ENCODE measurements at regions not wholly inside any gene's neighbourhood (a gene's known extent, or its start where the extent isn't known, plus 50 kb on each side); places are given as distances from the start of the nearest gene placed in this dataset.
A peak's percentile ranks its signal among the peaks of the same experiment; 100 is the strongest.

DNA sequence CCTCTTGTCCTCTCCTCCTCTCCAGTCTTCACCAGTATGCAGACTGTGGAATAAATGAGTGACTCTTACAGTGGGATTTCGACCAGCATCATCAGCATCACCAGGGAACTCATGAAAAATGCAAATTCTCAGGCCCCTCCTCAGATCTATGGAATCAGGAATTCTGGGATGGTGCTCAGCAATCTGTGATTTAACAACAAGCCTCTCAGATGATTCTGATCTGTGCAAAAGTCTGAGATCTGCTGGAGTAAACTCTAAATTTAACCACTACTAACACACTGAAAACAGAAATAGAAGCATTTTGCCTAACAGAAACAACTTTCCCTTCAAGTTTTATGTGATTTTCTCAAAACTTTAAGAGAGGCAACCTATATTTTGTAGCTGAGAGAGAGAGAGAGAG, 124.8 kb upstream of the FAM3C start:
- intact Hi-C loops (cut with DNase I): no loop called here
- WGBS, 2 donors: 81 to 96% methylated on average over 1 of the region's 1 CpG
- H3K4me3 ChIP-seq (ENCODE audit: low read length in 2 of 2): no peak overlapping the region
- H3K36me3 ChIP-seq (ENCODE audit: control insufficient read depth in 1 of 2, insufficient read depth in 2 of 2, low read length in 1 of 2): no peaks in the 10 kb centered on the region
- no peaks in the 10 kb centered on the region for H3K9me3 ChIP-seq (ENCODE audit: control insufficient read depth, low read length)
- no peaks in the 10 kb centered on the region for H3K4me1 ChIP-seq (ENCODE audit: control insufficient read depth in 1 of 2, insufficient read depth in 2 of 2, low read length in 2 of 2)
- DNase-seq (no peak), ATAC-seq (ENCODE audit: low FRiP score) (no peak)
- H3K27me3 ChIP-seq (ENCODE audit: control insufficient read depth in 1 of 2, insufficient read depth in 2 of 2, low read length in 1 of 2): no peaks in the 10 kb centered on the region
- H3K27ac ChIP-seq (ENCODE audit: low read depth in 1 of 2, low read length in 2 of 2): no peak overlapping the region

DNA sequence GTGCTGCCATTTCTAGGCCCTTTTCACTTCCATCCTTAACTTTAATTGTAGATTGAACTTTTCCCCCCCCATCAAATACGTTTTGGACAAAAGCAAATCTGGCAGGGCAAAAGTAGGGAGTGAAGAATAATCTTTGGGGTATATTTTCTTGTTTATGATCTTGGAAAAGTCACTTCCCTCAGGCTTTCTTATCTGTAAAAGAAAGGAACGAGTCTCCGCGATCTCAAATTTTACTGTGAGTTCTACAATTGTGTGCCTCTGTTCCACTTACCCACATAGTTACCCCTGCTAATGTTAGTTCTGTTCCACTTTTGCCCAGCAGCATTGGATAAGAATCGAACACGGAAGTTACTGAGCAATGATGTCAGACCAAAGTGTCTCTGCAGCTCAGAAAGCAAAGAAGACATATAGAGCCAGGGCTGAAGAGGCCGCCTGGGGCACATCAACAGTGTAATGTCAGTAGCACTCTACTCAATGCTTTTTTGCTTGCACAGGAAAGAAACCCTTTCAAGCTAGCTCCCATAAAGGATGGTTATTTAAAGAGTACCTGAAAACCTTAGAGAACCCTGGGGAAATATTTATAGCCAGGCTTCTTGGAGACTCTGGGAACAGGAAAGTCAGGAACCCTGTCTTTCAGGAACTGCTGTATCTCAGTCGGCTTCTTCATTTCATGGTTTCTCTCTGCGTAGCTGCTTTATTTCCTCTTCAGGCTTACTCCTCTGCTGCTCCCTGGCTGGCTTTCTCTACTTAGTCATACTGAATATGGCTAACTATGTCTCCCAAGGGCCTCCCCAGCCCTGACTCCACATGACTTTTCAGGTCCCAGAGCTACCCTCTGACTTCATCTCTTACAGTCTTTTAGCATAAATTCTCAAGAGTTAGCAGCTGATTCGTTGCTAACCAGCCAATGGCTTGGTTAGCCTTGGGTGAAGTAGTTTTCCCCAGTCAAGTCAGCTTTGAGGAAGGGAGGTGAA, 123.7 kb upstream of the FAM3C start:
- 88 to 89% methylated on average over 10 of the region's 10 CpGs for WGBS, 2 donors
- Histone ChIP-seq H3K36me3 (ENCODE audit: control insufficient read depth in 1 of 2, insufficient read depth in 2 of 2, low read length in 1 of 2) (no peaks in the 10 kb centered on the region), H3K4me1 (ENCODE audit: control insufficient read depth in 1 of 2, insufficient read depth in 2 of 2, low read length in 2 of 2) (no peaks in the 10 kb centered on the region), H3K27ac (ENCODE audit: low read depth in 1 of 2, low read length in 2 of 2) (no peak overlapping the region), H3K27me3 (ENCODE audit: control insufficient read depth in 1 of 2, insufficient read depth in 2 of 2, low read length in 1 of 2) (no peaks in the 10 kb centered on the region), H3K4me3 (ENCODE audit: low read length in 2 of 2) (no peak overlapping the region), H3K9me3 (ENCODE audit: control insufficient read depth, low read length) (no peaks in the 10 kb centered on the region)
- ATAC-seq (ENCODE audit: low FRiP score) (no peak), DNase-seq (peak in 1 of 2 donors; percentile 46)
- intact Hi-C loops (cut with DNase I): no loop called here

DNA sequence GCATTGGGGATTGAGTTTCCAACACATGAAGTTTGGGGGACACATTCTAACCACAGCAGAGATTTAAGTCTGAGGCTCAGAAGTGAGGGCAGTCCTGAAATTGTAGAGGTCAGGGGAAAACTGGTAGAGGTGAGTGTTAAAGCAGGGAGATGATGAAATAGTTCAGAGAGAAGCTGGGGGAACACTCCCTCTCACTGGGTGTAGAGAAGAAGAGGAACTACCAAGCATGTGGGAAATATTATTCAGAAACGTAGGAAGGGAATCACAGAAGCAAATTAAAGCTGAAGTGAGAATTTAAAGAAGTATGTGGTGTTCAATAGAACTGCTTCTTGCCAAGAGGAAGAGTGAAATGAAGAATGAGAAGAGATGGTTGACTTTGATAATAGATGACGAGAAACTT, 121.5 kb upstream of the FAM3C start:
- no peak overlapping the region for H3K27ac ChIP-seq (ENCODE audit: low read depth in 1 of 2, low read length in 2 of 2)
- no peaks in the 10 kb centered on the region for H3K4me1 ChIP-seq (ENCODE audit: control insufficient read depth in 1 of 2, insufficient read depth in 2 of 2, low read length in 2 of 2)
- DNase-seq: no peak
- no peak overlapping the region for H3K4me3 ChIP-seq (ENCODE audit: low read length in 2 of 2)
- WGBS, 2 donors: 74 to 86% methylated on average over 2 of the region's 2 CpGs
- no peaks in the 10 kb centered on the region for H3K27me3 ChIP-seq (ENCODE audit: control insufficient read depth in 1 of 2, insufficient read depth in 2 of 2, low read length in 1 of 2)
- H3K9me3 ChIP-seq (ENCODE audit: control insufficient read depth, low read length): no peaks in the 10 kb centered on the region
- intact Hi-C loops (cut with DNase I): no loop called here
- no peaks in the 10 kb centered on the region for H3K36me3 ChIP-seq (ENCODE audit: control insufficient read depth in 1 of 2, insufficient read depth in 2 of 2, low read length in 1 of 2)
- ATAC-seq (ENCODE audit: low FRiP score): no peak

DNA sequence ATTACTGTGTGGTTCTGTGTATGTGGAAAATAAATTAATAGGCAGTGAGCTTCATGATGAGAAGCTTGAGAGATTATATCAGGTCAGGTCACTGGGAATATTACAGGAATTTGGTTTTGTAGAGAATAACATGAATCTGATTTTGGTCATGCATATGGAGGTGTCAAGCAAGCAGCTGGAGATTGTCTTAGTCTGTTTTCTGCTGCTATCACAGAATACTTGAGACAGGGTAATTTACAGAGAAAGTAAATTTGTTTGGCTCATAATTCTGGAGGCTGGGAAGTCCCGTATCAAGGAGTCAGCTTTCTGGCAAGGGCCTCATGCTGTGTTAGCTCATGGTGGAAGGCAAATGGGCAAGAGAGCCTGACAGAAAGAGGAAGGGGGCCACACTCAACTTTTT, 120.7 kb upstream of the FAM3C start:
- 56 to 64% methylated on average over 1 of the region's 1 CpG for WGBS, 2 donors
- H3K27ac ChIP-seq (ENCODE audit: low read depth in 1 of 2, low read length in 2 of 2): no peak overlapping the region
- H3K27me3 ChIP-seq (ENCODE audit: control insufficient read depth in 1 of 2, insufficient read depth in 2 of 2, low read length in 1 of 2): no peaks in the 10 kb centered on the region
- no peaks in the 10 kb centered on the region for H3K4me1 ChIP-seq (ENCODE audit: control insufficient read depth in 1 of 2, insufficient read depth in 2 of 2, low read length in 2 of 2)
- no peaks in the 10 kb centered on the region for H3K9me3 ChIP-seq (ENCODE audit: control insufficient read depth, low read length)
- H3K36me3 ChIP-seq (ENCODE audit: control insufficient read depth in 1 of 2, insufficient read depth in 2 of 2, low read length in 1 of 2): no peaks in the 10 kb centered on the region
- DNase-seq (no peak), ATAC-seq (ENCODE audit: low FRiP score) (no peak)
- H3K4me3 ChIP-seq (ENCODE audit: low read length in 2 of 2): no peak overlapping the region
- intact Hi-C loops (cut with DNase I): no loop called here

DNA sequence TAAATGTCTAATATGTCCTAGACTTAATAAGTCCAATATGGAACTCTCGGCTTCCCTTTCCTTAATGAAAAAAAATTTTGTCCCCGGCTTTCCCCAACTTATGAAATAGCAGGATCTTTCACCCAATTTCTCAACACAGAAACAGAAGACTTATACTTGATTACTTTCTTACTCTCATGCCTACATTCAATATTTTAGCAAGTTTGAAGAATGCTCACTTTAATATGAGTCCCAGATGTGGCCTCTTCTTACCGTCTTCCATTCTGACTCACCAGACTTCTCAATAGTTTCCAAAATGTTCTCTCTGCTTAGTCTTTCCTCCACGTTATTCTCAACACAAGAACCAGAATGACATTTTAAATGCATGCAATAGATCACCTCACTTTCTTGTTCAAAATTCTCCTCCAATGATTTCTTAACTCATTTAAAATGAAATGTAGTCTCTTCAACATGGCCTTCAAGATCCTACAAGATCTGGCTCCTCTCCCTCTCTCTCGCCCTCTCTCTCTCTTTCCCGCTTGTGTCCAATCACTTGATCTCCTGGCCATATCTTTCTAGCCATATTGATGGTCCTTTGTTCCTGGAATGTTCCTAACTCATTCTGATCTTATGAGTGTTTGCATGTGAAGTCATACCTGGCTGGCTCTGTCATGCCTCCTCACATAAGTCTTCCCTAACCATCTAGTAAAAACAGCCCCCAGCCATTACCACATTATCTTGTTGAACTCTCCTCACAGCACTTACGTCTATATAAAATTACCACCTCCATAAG, 119.7 kb upstream of the FAM3C start:
- Histone ChIP-seq H3K27ac (ENCODE audit: low read depth in 1 of 2, low read length in 2 of 2) (no peak overlapping the region), H3K4me3 (ENCODE audit: low read length in 2 of 2) (no peak overlapping the region), H3K9me3 (ENCODE audit: control insufficient read depth, low read length) (peaks cover 4% of the 10 kb centered on the region), H3K36me3 (ENCODE audit: control insufficient read depth in 1 of 2, insufficient read depth in 2 of 2, low read length in 1 of 2) (no peaks in the 10 kb centered on the region), H3K27me3 (ENCODE audit: control insufficient read depth in 1 of 2, insufficient read depth in 2 of 2, low read length in 1 of 2) (no peaks in the 10 kb centered on the region), H3K4me1 (ENCODE audit: control insufficient read depth in 1 of 2, insufficient read depth in 2 of 2, low read length in 2 of 2) (no peaks in the 10 kb centered on the region)
- DNase-seq (no peak), ATAC-seq (ENCODE audit: low FRiP score) (no peak)
- intact Hi-C loops (cut with DNase I): no loop called here
- WGBS, 2 donors: 85 to 91% methylated on average over 7 of the region's 7 CpGs

DNA sequence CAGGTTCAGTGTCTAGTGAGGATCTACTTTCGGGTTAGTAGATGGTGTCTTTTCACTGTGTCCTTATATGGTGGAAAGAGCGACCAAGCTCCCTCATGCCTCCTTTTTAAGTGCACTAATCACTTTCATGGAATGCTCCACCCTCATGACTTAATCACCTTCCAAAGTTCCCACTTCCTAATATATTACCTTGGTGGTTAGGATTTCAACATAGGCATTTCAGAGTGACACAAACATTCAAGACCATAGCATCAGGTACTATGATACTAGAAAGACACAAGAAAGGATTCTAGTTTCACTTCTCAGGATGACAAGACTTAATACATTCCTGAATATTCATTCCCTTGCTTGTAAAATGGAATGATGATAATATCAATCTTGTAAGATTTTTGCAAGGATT, 119.1 kb upstream of the FAM3C start:
- DNase-seq (no peak), ATAC-seq (ENCODE audit: low FRiP score) (no peak)
- Histone ChIP-seq H3K27me3 (ENCODE audit: control insufficient read depth in 1 of 2, insufficient read depth in 2 of 2, low read length in 1 of 2) (no peaks in the 10 kb centered on the region), H3K36me3 (ENCODE audit: control insufficient read depth in 1 of 2, insufficient read depth in 2 of 2, low read length in 1 of 2) (no peaks in the 10 kb centered on the region), H3K27ac (ENCODE audit: low read depth in 1 of 2, low read length in 2 of 2) (no peak overlapping the region), H3K9me3 (ENCODE audit: control insufficient read depth, low read length) (peaks cover 5% of the 10 kb centered on the region), H3K4me1 (ENCODE audit: control insufficient read depth in 1 of 2, insufficient read depth in 2 of 2, low read length in 2 of 2) (no peaks in the 10 kb centered on the region), H3K4me3 (ENCODE audit: low read length in 2 of 2) (no peak overlapping the region)
- 92 to 96% methylated on average over 2 of the region's 2 CpGs for WGBS, 2 donors
- intact Hi-C loops (cut with DNase I): no loop called here

DNA sequence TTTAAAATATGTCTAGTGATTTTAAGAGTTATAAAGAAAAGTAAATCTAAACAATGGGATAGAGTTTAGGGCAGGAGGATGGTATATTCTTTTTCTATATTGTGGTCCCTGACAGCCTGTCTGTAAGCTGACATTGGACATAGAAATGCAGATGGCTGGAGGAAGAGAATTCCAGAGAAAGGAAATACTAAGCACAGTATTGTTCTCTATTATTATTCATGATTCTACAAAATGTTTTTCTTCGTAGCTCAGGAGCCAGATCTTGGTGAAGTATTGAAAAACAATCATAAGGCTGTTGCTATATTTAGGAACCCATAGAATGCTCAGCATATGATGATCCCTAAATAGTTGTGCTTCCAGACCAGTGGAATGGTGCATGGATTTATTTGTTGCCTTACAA, 117.0 kb upstream of the FAM3C start:
- DNase-seq (no peak), ATAC-seq (ENCODE audit: low FRiP score) (no peak)
- H3K27me3 ChIP-seq (ENCODE audit: control insufficient read depth in 1 of 2, insufficient read depth in 2 of 2, low read length in 1 of 2): no peaks in the 10 kb centered on the region
- intact Hi-C loops (cut with DNase I): no loop called here
- 43 to 58% methylated on average over 1 of the region's 1 CpG for WGBS, 2 donors
- no peaks in the 10 kb centered on the region for H3K4me1 ChIP-seq (ENCODE audit: control insufficient read depth in 1 of 2, insufficient read depth in 2 of 2, low read length in 2 of 2)
- peaks cover 7% of the 10 kb centered on the region for H3K9me3 ChIP-seq (ENCODE audit: control insufficient read depth, low read length)
- no peaks in the 10 kb centered on the region for H3K36me3 ChIP-seq (ENCODE audit: control insufficient read depth in 1 of 2, insufficient read depth in 2 of 2, low read length in 1 of 2)
- H3K27ac ChIP-seq (ENCODE audit: low read depth in 1 of 2, low read length in 2 of 2): no peak overlapping the region
- no peak overlapping the region for H3K4me3 ChIP-seq (ENCODE audit: low read length in 2 of 2)

DNA sequence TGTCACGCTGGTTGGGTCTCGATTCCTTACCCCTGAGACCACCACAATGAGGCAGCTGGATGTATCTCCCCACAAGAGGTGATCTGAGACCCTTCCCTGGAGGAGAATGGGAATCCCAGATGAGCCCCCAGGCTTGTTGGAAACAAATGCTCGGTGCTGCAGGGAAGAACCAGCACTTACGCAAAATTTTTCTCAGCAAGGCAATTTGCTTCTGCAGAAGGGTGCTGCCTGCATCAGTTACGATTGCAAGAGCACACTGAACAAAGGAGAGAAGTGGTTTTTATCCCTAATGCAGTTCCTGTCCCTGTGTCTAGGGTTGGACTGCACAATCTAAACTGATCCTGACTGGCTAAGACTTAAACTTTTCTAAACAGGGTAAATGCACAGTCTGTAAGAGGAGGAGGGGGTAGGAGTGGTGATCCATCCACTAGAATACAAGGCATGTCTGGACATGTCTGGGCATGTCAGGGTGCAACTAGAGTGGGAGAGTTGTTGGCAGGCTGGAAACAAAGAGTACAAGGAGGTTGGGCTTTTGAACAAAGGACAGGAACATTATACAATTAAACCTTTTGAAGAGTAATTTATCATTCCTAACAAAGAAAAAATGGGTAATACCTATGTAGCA, 114.9 kb upstream of the FAM3C start:
- DNase-seq (no peak), ATAC-seq (ENCODE audit: low FRiP score) (no peak)
- Histone ChIP-seq H3K27ac (ENCODE audit: low read depth in 1 of 2, low read length in 2 of 2) (no peak overlapping the region), H3K4me3 (ENCODE audit: low read length in 2 of 2) (no peak overlapping the region), H3K27me3 (ENCODE audit: control insufficient read depth in 1 of 2, insufficient read depth in 2 of 2, low read length in 1 of 2) (no peaks in the 10 kb centered on the region), H3K9me3 (ENCODE audit: control insufficient read depth, low read length) (peaks cover 8% of the 10 kb centered on the region), H3K36me3 (ENCODE audit: control insufficient read depth in 1 of 2, insufficient read depth in 2 of 2, low read length in 1 of 2) (no peaks in the 10 kb centered on the region), H3K4me1 (ENCODE audit: control insufficient read depth in 1 of 2, insufficient read depth in 2 of 2, low read length in 2 of 2) (no peaks in the 10 kb centered on the region)
- intact Hi-C loops (cut with DNase I): no loop called here
- WGBS, 2 donors: 93 to 97% methylated on average over 5 of the region's 5 CpGs

All from aorta (tissue), 5 donors.